ENCODE measurements at regions not wholly inside any gene's neighbourhood (a gene's known extent, or its start where the extent isn't known, plus 50 kb on each side); places are given as distances from the start of the nearest gene placed in this dataset.

GRCh38 chr1:83766241-83766691 is 232.7 kb downstream of the TTLL7 start:
- no peak for DNase-seq

GRCh38 chr1:83765125-83765524 is 233.8 kb downstream of the TTLL7 start:
- WGBS, 2 donors: 76 to 77% methylated on average over 3 of the region's 3 CpGs
- TF ChIP-seq CTCF (IDR thresholded peaks at IDR 0.05) (no peak), POLR2AphosphoS5 (IDR thresholded peaks at IDR 0.05) (no peak), POLR2A (IDR thresholded peaks at IDR 0.05) (no peak), EP300 (IDR thresholded peaks at IDR 0.05) (no peak)
- DNase-seq (no peak), ATAC-seq (ENCODE audit: low FRiP score in 2 of 2) (no peak)
- Histone ChIP-seq H3K36me3 (no peaks in the 10 kb centered on the region), H3K4me1 (no peaks in the 10 kb centered on the region), H3K9me3 (no peaks in the 10 kb centered on the region), H3K4me3 (no peak overlapping the region), H3K27ac (no peak overlapping the region), H3K27me3 (no peaks in the 10 kb centered on the region)

More at GRCh38 chr1:83766241-83766691, 232.7 kb downstream of the TTLL7 start:
- Histone ChIP-seq H3K4me3 (no peak overlapping the region), H3K36me3 (no peaks in the 10 kb centered on the region), H3K27ac (no peak overlapping the region), H3K27me3 (no peaks in the 10 kb centered on the region), H3K9me3 (no peaks in the 10 kb centered on the region), H3K4me1 (no peaks in the 10 kb centered on the region)
- TF ChIP-seq CTCF (IDR thresholded peaks at IDR 0.05): no peak
- TF ChIP-seq POLR2AphosphoS5 (IDR thresholded peaks at IDR 0.05): no peak
- TF ChIP-seq EP300 (IDR thresholded peaks at IDR 0.05): no peak
- no peak for TF ChIP-seq POLR2A (IDR thresholded peaks at IDR 0.05)
- ATAC-seq (ENCODE audit: low FRiP score in 2 of 2): no peak
- 77 to 81% methylated on average over 1 of the region's 1 CpG for WGBS, 2 donors

- Histone ChIP-seq H3K36me3 (no peaks in the 10 kb centered on the region), H3K4me3 (no peak overlapping the region), H3K27me3 (no peaks in the 10 kb centered on the region), H3K9me3 (no peaks in the 10 kb centered on the region), H3K27ac (no peak overlapping the region), H3K4me1 (no peaks in the 10 kb centered on the region)
- DNase-seq: no peak
- WGBS, 2 donors: 85 to 94% methylated on average over 2 of the region's 2 CpGs
- TF ChIP-seq CTCF (IDR thresholded peaks at IDR 0.05) (no peak), POLR2AphosphoS5 (IDR thresholded peaks at IDR 0.05) (no peak), EP300 (IDR thresholded peaks at IDR 0.05) (no peak), POLR2A (IDR thresholded peaks at IDR 0.05) (no peak)
- no peak for ATAC-seq (ENCODE audit: low FRiP score in 2 of 2)
These were observed 234.7 kb downstream of the TTLL7 start for GRCh38 chr1:83764209-83764608.

DNA sequence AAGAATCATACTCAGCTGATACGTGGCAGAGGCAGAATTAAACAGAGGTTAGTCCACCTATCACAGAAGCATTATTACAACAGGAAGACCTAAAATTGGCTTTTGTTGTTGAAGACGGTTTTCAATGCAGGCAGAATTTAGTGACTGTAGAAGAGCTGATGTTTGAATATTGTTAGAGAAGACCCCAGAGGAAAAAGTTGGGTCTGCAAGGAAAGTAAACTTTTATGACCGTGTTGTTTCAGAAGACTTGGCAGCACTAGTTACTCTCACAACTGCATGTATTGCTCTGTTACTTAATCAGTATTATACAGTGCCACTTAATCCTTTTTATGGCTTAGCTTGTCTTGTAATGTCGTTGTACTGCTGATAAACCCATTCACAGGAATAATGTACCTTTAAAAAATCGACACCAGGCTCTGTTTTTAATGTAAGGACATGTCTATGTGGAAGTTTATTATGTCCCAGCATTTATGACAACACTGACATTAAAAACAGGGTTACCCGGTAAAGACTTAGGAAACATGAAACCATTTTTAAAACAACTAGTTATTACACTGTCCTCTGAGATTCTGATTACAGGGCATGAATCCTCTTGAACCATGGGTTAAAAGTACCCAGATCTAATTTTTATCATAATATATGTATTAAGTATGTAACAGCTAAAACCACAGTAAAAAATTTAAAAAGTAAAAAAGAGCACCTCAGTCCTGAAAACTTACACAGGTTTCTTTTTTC is 235.4 kb downstream of the TTLL7 start:
- no peaks in the 10 kb centered on the region for H3K9me3 ChIP-seq
- no peak for TF ChIP-seq EP300 (IDR thresholded peaks at IDR 0.05)
- TF ChIP-seq CTCF (IDR thresholded peaks at IDR 0.05): no peak
- no peak for TF ChIP-seq POLR2AphosphoS5 (IDR thresholded peaks at IDR 0.05)
- H3K27me3 ChIP-seq: no peaks in the 10 kb centered on the region
- DNase-seq: no peak
- H3K36me3 ChIP-seq: no peaks in the 10 kb centered on the region
- no peak overlapping the region for H3K4me3 ChIP-seq
- ATAC-seq (ENCODE audit: low FRiP score in 2 of 2): no peak
- 48 to 56% methylated on average over 6 of the region's 6 CpGs for WGBS, 2 donors
- H3K27ac ChIP-seq: no peak overlapping the region
- no peaks in the 10 kb centered on the region for H3K4me1 ChIP-seq

GRCh38 chr1:83762416-83762815 is 236.5 kb downstream of the TTLL7 start:
- ATAC-seq (ENCODE audit: low FRiP score in 2 of 2) (no peak), DNase-seq (no peak)
- Histone ChIP-seq H3K27ac (no peak overlapping the region), H3K27me3 (no peaks in the 10 kb centered on the region), H3K36me3 (no peaks in the 10 kb centered on the region), H3K4me3 (no peak overlapping the region), H3K9me3 (no peaks in the 10 kb centered on the region), H3K4me1 (no peaks in the 10 kb centered on the region)
- TF ChIP-seq POLR2A (IDR thresholded peaks at IDR 0.05) (no peak), POLR2AphosphoS5 (IDR thresholded peaks at IDR 0.05) (no peak), CTCF (IDR thresholded peaks at IDR 0.05) (no peak), EP300 (IDR thresholded peaks at IDR 0.05) (no peak)
- 86 to 92% methylated on average over 5 of the region's 5 CpGs for whole genome bisulfite sequencing, 2 donors

Measured in upper lobe of left lung (tissue), 6 donors.